LoVo (cell line): ENCODE measurements at regions not wholly inside any gene's neighbourhood (a gene's known extent, or its start where the extent isn't known, plus 50 kb on each side); places are given as distances from the start of the nearest gene placed in this dataset.
A peak's percentile ranks its signal among the peaks of the same experiment; 100 is the strongest.
"Not testable (repeated sequence)": the region's sequence is repeated elsewhere in the genome, so short reads cannot be mapped to it uniquely, and the experiment has no call there.

ENCODE experiments used
- DNase-seq: peaks from one replicate; pipeline ENCODE4 v3.0.0-alpha.2; 2016; ENCODE audit warnings: low spot score

DNA sequence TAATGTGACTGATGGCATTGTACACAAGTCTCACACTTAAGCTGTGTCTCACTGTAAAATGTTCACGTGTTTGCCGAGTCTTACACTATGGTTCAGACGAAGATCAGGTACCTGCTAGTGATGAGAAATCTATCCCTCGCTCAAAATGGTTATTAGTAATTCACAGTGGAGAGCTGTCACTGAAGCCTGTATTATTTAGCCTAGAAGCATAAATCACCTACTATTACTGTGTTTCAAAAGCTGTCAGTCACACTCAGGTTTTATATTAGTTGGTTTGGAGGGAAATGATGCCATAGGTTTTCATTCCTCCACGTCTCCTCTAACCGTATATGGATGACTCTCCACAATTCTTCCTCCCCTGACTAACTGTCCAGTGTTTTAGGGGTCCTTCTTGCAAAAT is 292.4 kb upstream of the ZEB2 start:
- DNase-seq = no peak

GRCh38 chr2:144801766-144802165 is 281.8 kb upstream of the ZEB2 start:
- peak; percentile 7 for DNase-seq

- no peak for DNase-seq
Measured at GRCh38 chr2:144801325-144801724, 281.4 kb upstream of the ZEB2 start.

DNA sequence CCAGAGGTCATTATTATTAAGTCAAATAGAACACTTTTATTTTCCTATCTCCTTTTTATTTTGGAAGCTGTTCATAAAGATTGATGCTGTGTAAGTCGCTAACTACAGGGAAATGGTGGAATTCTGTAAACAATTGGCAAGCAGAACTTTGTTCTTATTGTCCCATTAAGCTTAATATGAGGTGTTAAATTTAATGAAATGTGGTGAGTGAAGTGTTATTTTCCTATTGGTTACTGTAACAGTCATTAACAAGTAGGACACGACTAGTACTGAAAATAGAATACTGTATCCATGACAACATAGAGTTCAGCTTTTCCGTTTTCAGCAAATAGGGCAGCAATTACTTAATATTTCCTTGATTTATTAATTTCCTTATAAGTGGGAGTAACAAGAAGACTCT is 279.1 kb upstream of the ZEB2 start:
- no peak for DNase-seq

- DNase-seq = no peak
Measured at GRCh38 chr2:144798034-144798433, 278.1 kb upstream of the ZEB2 start.

- DNase-seq = no peak
Measured at GRCh38 chr2:144796936-144797335, 277.0 kb upstream of the ZEB2 start.

DNA sequence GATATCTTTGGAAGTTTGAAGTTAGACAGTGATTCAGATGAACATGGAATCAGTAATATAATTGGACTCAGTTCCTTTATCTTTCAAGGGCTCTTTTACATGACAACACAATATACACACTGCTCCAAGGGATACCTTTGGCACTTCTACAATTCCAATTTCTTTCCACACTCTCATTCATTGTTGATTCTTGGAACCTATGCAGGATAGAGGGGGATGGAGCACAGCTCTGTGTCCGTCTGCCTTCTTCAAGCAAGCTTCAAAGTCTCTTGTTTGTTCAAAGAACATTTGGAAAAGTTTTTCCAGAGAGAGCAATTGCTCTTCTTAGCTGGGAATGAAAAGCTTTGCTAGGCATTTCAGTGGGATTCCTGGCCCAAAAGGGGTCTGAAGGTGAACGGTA is 276.2 kb upstream of the ZEB2 start:
- no peak for DNase-seq

DNA sequence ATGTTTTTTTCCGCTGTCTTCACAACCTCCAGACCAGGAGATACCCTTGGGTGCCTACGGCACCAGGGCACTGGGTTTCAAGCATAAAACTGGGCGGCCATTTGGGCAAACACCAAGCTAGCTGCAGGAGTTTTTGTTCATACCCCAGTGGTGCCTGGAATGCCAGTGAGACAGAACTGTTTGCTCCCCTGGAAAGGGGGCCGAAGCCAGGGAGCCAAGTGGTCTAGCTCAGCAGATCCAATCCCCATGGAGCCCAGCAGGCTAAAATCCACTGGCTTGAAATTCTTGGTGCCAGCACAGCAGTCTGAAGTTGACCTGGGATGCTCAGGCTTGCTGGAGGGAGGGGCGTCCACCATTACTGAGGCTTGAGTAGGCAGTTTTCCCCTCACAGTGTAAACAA is 265.3 kb upstream of the ZEB2 start:
- no peak for DNase-seq

DNA sequence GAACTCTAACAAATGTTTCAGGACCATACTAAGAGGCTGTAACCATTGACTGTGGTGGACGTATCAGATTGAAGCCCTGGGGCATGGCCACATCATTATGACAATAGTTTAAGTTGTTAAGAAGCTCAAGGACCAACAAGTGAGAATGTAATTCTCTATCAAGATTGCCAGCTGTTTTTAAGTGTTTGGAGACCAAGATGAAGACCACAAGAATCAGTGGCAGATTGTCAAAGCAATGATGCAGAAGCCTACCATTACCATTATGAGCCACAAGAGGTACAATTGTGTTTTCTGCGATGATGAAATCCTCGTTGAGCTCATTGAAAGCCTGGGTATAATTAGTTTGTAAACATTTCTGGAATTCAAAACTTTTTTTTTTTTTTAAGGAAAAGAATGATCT is 261.1 kb upstream of the ZEB2 start:
- DNase-seq = no peak

DNA sequence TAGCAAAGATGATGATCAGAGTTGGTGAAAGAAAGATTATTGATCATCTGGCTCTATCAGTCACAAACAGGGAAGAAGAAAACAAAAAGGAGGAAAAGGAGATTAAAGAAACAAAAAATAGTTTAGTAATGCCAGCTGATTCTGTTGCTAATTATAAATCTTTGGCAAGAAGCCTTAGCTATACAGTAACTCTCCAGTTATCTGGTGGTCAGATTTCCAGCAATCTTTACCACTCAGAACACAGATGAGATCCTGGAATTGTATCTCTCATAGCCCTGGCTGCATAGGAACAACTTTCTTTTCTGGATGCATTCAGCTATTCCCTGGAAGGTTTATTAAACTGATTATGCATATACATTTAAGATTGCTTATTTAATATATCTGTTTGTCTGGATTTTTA is 256.8 kb upstream of the ZEB2 start:
- no peak for DNase-seq

DNA sequence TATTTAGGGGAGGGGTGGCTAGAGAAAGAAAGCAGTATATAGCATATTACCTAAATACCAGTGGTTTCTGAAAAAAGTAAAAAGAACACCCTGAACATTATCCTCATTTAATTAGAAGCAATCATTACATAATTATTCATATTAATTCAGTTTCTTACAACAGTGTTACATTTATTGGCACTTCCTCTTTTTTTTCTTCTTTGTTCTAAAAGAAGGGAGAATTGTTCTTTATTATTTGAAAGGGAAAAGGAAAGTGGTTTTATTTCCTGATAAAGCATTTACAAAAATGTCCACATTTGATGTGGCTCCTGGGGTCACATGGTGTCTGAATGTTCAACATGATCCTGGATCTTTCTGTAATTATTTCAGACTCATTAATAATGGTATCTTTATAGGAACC is 254.9 kb upstream of the ZEB2 start:
- no peak for DNase-seq

DNA sequence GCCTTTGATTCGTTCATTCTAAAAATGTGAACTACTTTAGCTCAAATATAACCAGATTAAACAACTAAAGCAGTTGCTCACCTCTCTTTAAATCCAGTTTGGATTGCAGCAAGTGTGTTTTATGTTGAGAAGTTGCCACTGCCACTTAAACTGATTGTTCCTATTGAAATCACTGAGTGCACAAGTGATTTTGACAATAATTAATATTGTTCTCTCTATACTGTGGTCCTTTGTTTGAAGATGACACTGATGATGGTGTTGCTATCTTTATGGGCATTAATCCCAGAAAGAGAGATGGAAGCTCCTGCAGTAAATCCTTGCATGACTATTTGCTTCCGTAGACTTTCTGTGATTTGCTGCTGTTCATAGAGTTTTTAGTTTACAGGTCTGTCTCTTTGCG is 251.4 kb upstream of the ZEB2 start:
- no peak for DNase-seq

DNA sequence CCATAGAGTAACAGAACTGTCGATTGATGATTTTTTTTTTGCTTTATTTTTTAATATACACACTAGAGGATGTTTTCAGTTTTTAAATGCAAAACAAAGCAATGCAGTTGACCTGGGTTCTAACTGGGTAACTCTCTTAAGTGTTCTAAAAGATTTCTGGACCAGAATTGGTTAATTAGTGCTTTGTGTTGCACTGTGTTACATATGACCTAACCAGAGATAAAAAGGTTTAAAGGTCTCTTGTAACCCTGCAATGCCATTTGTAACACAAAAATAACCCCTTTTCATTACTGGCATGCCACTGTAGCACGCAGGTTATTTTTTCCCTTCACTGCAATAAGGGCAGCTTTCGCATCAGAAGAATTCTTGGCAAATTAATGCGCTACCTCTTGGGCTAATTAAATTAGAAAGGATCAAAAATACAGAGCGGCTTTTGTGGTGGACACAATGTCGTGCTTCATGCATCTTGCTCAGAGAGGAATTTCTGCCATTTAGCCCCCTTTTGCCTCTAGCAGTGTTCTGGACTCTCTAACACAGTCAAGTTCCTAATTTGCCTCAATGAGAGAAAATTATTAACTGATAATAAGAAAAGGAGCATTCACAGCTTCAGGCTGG is 250.8 kb upstream of the ZEB2 start:
- no peak for DNase-seq

- DNase-seq = not testable (repeated sequence)
Measured at GRCh38 chr2:144760939-144761338, 241.0 kb upstream of the ZEB2 start.

- DNase-seq = no peak
Measured at GRCh38 chr2:144759746-144760145, 239.8 kb upstream of the ZEB2 start.

- DNase-seq = not testable (repeated sequence)
Measured at GRCh38 chr2:144758196-144758595, 238.3 kb upstream of the ZEB2 start.

DNA sequence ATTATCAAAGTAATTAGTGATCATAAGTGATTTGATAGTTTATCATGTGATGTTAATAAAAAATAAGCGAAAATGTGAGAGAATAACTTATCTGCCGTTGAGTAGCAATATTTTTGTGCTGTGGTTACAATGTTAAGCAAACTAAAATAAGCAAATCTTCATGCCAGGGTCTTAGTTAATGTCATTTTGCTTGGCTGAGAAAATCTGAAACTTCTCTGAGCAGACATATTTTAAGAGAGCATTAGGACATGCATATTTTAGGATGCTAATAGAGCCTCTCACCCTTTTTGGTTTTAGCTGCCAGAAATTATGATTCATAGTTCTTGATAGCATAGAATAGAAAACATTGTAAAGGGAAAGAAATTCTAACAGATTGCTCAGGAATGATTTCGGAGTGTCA is 233.5 kb upstream of the ZEB2 start:
- DNase-seq = no peak

GRCh38 chr2:144751142-144751905 is 231.4 kb upstream of the ZEB2 start:
- no peak for DNase-seq

DNA sequence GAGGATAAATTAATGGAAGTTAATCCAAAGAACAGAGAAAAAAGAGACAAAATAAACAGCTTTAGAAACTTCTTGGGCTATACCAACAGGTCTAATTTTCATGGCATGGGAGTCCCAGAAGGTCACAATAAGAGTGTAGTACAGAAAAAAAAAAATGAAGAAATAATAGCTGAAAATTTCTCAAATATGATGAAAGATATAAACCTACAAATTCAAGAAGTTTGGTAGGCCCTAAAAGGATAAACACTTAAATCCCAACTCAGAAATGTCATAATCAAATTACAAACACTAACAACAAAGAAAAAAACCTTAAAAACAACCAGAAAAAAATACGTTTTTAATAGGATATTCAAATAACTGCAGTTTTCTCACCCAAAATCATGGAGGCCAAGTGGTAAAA is 229.3 kb upstream of the ZEB2 start:
- DNase-seq = no peak

GRCh38 chr2:144748443-144748842 is 228.5 kb upstream of the ZEB2 start:
- DNase-seq = no peak

- no peak for DNase-seq
Measured at GRCh38 chr2:144747571-144747970, 227.7 kb upstream of the ZEB2 start.

DNA sequence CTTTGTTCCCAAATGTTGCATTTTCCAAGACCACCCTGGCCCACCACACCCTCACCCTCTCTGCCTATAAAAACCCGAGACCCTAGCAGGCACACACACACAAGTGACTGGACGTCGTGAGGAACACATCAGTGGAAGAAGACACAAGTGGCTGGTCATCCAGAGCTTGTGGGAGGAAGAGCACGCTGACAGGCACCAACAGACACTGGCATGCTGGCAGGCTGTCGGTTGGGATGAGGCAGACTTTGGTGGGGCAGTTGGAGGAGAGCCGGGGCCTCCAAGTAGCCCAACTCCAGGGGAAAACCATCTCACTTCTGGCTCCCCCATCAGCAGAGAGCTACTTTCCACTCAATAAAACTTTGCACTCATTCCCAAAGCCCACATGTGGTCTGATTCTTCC is 225.5 kb upstream of the ZEB2 start:
- DNase-seq = no peak

DNA sequence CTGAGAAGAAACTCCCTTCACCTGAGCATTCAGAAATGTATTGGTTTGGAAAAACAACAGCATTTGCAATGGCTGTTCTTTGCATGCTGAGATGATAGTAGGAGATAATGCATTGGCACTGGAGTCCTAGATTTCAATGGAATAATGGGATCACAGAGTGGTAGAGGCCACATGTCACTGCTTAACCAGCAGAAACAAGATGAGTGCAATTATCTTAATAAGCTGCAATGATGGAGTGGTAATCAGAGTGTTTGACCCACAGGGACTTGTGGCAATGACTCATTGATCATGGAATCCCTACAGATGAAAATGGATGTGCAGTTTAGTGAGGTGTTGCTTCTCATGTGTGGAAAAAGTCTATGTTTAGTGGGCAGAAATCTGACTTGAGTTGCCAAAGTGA is 218.8 kb upstream of the ZEB2 start:
- DNase-seq = no peak

DNA sequence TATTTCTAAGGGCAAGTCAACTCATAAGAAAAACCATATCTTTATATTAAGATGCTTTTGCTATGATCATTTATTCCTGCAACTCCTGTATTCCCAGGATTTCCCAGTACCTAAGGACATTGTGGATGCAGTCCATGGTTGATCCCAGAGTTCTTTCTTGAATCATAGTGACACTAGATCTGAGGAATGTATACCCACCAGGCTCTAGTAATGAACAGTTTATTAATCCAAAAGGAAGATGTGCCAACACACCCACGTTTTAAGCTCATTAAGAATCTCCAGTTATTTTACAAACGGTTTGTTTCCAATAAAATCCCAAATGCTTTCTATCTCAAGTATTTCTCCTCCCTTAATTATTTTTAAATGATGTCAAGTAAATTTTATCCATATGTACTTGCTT is 210.8 kb upstream of the ZEB2 start:
- DNase-seq = no peak
